Activated CD4-positive, CD25-positive, alpha-beta regulatory T cell (primary cell): ENCODE measurements at regions not wholly inside any gene's neighbourhood (a gene's known extent, or its start where the extent isn't known, plus 50 kb on each side); places are given as distances from the start of the nearest gene placed in this dataset.

Source experiments
- DNase-seq, 4 experiments: peaks; one replicate each; lab custom pipeline; 2025; lab: John Stamatoyannopoulos, UW

DNA sequence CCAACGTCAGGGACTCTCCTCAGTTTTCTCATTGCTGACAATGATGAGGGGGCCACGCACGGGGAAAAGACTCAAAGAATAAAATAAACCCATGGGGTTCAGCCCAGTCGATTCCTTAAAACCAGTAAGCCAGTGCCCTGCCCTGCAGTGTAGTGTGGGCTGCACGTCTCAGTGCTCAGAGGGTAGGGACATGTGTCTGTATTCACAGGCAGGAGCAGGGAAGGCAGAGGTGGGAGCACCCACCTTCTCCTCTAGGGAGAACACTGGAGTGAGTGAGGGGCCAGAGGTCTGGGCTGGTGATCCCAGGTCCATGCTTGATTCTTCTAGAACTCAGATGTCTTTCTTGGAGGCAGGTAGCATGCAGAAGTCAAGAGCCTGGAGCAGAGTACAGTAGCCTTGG lies 303.6 kb downstream of the MATN1 start:
- DNase-seq, result no peak

DNA sequence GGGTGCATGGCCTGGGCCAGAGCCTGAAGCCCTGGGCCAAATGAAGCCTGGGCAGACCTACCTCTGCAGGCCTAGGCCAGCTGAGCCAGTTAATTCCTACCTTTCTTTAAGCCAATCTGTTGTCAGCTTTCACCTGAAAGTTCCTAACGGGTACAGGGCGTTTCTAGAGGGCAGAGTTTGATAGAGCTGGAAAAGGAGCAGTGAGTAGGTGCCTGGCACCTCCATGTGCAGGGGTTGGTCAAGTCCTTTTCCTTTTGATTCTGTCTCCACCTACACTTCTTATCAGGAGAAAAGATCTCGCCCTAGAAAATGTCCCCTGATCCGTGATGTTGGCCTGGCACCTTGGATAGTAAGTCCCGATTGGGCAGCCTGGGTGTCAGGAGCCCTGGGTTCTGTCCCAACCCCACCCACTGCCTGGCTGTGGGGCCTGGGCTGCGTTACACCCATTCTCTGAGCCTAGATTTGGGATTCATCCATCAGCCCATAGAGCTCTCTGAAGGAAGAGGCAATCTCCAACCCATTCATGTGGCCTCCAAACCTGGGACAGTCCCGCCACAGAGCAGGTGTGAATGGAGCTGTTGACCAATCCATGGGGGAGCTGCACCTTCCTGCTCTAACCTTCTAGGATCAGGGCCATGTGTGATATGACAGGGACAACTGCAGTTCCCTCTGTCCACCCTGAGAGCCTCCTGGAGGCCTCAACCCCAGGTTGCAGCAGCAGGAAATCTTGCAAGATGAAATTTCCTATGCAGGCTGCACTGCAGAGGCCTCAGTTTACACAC lies 304.3 kb downstream of the MATN1 start:
- no peak for DNase-seq

GRCh38 chr1:30418061-30418938 lies 305.1 kb downstream of the MATN1 start:
- DNase-seq, result no peak

GRCh38 chr1:30417701-30418046 lies 305.7 kb downstream of the MATN1 start:
- no peak for DNase-seq

- no peak for DNase-seq
Observed at GRCh38 chr1:30417001-30417700, 306.2 kb downstream of the MATN1 start.

- DNase-seq, result no peak
Observed at GRCh38 chr1:30416221-30416820, 307.1 kb downstream of the MATN1 start.

DNA sequence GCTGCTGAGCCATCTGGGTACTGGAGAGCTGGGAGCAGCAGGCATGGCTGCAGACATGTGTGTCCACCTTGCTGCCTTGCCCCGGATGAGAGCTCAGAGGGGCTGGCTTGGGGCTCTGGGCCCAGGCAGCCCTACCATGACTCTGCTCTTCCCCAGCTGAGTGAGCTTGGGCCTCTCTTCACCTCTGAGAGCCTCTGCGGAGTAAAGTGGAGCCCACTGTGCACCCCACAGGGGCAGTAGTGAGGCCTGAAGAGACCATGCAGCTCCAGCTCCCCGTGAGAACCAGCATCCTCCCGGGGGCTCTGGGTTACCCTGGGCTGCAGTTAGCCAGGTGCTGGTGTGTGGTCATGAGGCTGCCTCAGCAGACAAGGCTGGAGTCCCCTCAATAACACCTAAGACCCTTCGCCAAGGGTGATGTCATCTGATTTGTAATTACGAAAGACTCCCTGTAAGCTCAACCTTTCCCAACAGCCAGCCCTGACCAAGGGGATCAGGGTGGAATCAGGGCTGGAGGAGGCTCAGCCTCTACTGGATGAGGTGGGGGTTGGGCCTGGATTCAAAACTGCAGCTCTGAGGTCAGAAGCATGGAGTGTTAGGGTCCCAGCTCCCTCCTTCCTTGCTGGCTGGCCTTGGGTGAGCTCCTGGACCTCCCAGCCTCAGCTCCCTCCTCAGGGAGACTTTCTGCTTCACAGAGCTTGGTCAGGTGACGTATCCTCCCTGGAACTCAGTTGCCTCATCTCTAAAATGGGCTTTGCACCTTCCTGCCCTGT lies 308.0 kb downstream of the MATN1 start:
- DNase-seq, result no peak

- DNase-seq, result no peak
Observed at GRCh38 chr1:30414851-30415165, 308.6 kb downstream of the MATN1 start.

DNA sequence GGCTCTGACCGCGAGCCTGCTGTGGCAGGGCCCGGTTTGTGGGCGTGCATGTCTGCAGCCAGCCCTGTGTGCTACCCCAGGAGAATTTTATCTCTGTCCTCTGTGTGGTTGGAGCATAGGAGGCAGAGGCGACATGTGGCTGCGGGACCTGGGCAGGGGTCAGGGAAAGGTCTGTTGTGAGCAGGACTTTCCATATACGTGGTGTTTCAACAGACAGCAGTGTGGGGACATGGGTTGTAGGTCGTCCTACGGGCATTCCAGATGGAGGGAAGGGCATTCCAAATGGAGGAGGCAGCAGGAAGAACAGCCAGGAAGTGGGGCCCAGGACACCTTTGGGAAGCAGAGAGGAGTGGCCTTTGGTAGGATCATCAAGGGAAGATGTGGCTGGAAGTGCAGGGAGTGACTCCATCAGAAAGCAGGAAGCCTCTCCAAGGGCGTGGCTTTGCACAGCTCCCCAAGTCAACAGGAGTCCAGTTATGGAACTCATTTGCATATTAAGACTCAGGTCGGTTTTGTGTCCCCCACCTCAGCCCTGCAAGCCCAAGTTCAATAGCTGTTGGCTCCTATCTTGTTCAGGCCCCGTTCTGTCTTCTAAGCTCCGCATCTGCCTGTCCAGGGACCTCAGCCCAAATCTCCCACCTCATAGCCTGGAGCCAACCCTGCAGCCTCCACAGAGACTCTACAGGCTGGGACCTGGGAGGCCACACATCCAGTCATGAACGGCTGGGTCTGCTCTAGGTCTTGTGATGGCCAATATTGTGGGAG lies 309.1 kb downstream of the MATN1 start:
- no peak for DNase-seq

DNA sequence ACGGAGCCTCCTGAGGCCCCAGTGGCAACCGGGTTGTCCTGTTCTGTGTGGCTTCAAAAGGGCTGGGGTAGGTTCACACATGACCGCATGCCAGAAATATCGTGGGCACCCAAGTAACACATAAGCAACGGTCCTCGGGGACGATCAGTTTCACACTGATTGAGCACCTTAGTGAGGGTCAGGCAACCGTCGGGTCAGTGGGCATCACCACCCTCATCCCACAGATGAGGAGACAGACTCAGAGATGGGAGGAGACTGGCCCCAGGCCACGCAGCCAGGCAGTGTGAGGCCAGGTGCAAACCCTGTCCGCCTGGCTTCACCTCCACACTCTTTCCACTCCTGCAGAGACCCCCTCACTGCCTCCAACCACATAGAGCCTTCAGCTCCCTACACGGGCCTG lies 309.8 kb downstream of the MATN1 start:
- no peak for DNase-seq

- no peak for DNase-seq
Observed at GRCh38 chr1:30413111-30413440, 310.3 kb downstream of the MATN1 start.

GRCh38 chr1:30412241-30413110 lies 310.9 kb downstream of the MATN1 start:
- no peak for DNase-seq

GRCh38 chr1:30411206-30411605 lies 312.2 kb downstream of the MATN1 start:
- DNase-seq, result no peak

DNA sequence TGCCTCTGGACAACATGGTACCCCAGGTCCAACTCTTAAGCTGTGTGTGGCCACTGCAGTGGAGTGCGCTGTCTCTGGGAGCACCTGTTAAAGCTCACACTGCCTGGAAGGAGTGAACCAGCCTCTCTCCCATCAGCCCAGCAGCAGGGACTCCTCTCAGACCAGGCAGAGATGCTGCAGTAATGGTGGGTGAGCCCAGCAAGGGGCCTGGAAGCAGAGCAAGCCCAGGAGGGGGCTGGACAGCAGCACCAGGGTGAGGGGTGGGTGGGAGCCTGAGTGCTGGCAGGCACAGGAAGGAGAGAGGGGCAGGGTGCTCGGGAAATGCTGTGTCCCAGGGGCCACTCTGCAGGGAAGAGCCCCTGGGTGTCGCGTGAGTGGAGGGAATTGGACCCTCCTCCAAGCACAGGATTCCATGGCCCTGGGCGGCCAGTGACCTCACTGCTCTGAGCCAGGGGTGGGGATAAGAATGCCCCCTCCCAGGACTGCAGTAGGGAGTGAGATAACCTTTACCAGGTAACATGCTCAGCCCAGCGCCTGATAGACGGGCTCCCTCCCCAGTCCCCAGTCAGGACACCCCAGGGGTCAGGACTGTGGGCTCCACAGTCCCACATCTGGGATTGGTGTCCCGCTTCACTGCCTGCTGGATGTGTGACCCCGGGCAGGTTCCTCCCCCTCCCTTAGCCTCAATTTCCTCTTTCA lies 313.1 kb downstream of the MATN1 start:
- no peak for DNase-seq

DNA sequence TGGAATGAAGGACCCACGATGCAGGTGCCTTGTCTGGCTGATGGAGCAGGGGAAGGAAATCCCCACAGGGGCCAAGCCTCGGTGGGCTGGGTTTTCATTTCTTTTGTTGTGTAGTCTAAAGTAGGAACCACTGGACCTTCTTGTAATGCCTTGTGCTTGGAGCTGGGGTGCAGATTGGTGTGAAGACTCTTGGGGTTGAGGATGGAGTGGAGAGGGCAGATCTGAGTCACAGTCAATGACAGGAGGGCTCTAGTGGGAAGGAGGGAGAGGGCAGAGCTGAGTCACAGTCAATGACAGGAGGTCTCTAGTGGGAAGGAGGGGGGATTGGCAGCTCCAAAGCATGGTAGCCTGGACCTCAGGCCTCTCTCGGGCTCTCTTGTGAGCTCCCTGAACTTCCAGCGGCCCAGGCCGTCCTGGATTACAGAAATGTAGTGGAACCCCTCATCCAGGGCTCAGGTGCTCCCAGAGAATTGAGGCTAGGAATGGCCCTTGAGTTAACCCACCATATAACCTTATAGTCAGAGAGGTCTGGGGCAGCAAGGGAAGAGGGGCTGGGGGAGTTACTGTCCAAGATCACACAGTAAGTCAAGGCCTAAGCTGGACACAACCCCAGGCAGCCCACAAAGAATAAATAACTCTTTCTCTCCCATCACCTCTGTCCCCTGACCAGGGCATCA lies 313.8 kb downstream of the MATN1 start:
- no peak for DNase-seq

- no peak for DNase-seq
Observed at GRCh38 chr1:30407865-30408580, 315.4 kb downstream of the MATN1 start.

- no peak for DNase-seq
Observed at GRCh38 chr1:30406996-30407864, 316.2 kb downstream of the MATN1 start.
